Occipital lobe (tissue), 1 donor: ENCODE measurements at regions not wholly inside any gene's neighbourhood (a gene's known extent, or its start where the extent isn't known, plus 50 kb on each side); places are given as distances from the start of the nearest gene placed in this dataset.

Source experiments
- DNase-seq: peaks from one replicate; lab custom pipeline; 2025; lab: John Stamatoyannopoulos, UW

GRCh38 chr11:90784241-90784814 lies 561.5 kb upstream of the CHORDC1 start:
- DNase-seq, result no peak

GRCh38 chr11:90783111-90783510 lies 560.3 kb upstream of the CHORDC1 start:
- DNase-seq, result no peak

GRCh38 chr11:90779098-90779497 lies 556.2 kb upstream of the CHORDC1 start:
- DNase-seq, result no peak

GRCh38 chr11:90775567-90776165 lies 552.8 kb upstream of the CHORDC1 start:
- no peak for DNase-seq

GRCh38 chr11:90774727-90775566 lies 552.1 kb upstream of the CHORDC1 start:
- DNase-seq, result no peak

- no peak for DNase-seq
These were observed 547.2 kb upstream of the CHORDC1 start for GRCh38 chr11:90770007-90770406.

- no peak for DNase-seq
These were observed 543.3 kb upstream of the CHORDC1 start for GRCh38 chr11:90766121-90766520.

GRCh38 chr11:90764691-90765090 lies 541.8 kb upstream of the CHORDC1 start:
- DNase-seq, result no peak

GRCh38 chr11:90757849-90758494 lies 535.1 kb upstream of the CHORDC1 start:
- no peak for DNase-seq

- DNase-seq, result no peak
These were observed 533.8 kb upstream of the CHORDC1 start for GRCh38 chr11:90756617-90757016.

GRCh38 chr11:90753546-90753945 lies 530.7 kb upstream of the CHORDC1 start:
- DNase-seq, result no peak

GRCh38 chr11:90747057-90747456 lies 524.2 kb upstream of the CHORDC1 start:
- no peak for DNase-seq

GRCh38 chr11:90744169-90744568 lies 521.3 kb upstream of the CHORDC1 start:
- no peak for DNase-seq

GRCh38 chr11:90738799-90739198 lies 516.0 kb upstream of the CHORDC1 start:
- no peak for DNase-seq

- no peak for DNase-seq
These were observed 514.7 kb upstream of the CHORDC1 start for GRCh38 chr11:90737444-90738050.

- no peak for DNase-seq
These were observed 509.6 kb upstream of the CHORDC1 start for GRCh38 chr11:90732486-90732885.

- DNase-seq, result no peak
These were observed 500.6 kb upstream of the CHORDC1 start for GRCh38 chr11:90723475-90723874.

- no peak for DNase-seq
These were observed 499.8 kb upstream of the CHORDC1 start for GRCh38 chr11:90722552-90723190.

GRCh38 chr11:90717522-90717921 lies 494.7 kb upstream of the CHORDC1 start:
- no peak for DNase-seq

- no peak for DNase-seq
These were observed 482.8 kb upstream of the CHORDC1 start for GRCh38 chr11:90705661-90706060.

- DNase-seq, result no peak
These were observed 481.7 kb upstream of the CHORDC1 start for GRCh38 chr11:90704510-90704909.
